Testis (tissue), 2 donors: ENCODE measurements at regions not wholly inside any gene's neighbourhood (a gene's known extent, or its start where the extent isn't known, plus 50 kb on each side); places are given as distances from the start of the nearest gene placed in this dataset.

ENCODE experiments used
- CTCF ChIP-seq, 3 experiments: fragments of 450-650 bp in 2 of 3; fragments of 200-600 bp in 1 of 3; sonication (generic) in 1 of 3; IDR thresholded peaks; one replicate each; pipeline ENCODE4 v1.5.1; 2016 to 2019; ENCODE audit warnings: antibody characterized with exemption in 3 of 3, mild to moderate bottlenecking in 2 of 3, moderate library complexity in 1 of 3
- POLR2A ChIP-seq: fragments of 450-650 bp; IDR thresholded peaks from one replicate; pipeline ENCODE4 v1.6.1; 2017; ENCODE audit warnings: antibody characterized with exemption, mild to moderate bottlenecking, moderate library complexity

GRCh38 chr2:241952816-241953215, 83.3 kb downstream of the RTP5 start:
- TF ChIP-seq CTCF (IDR thresholded peaks at IDR 0.05), result no peak
- no peak for TF ChIP-seq POLR2A
